Endodermal cell (in vitro differentiated cells): ENCODE measurements at regions not wholly inside any gene's neighbourhood (a gene's known extent, or its start where the extent isn't known, plus 50 kb on each side); places are given as distances from the start of the nearest gene placed in this dataset.
A peak's percentile ranks its signal among the peaks of the same experiment; 100 is the strongest.

ENCODE experiments used
- DNase-seq: peaks from one replicate; pipeline ENCODE4 v3.0.0-alpha.2; 2017
- H3K27ac ChIP-seq: 2 replicates; pipeline ENCODE4 v1.5.1; 2013; ENCODE audit warnings: mild to moderate bottlenecking, low read depth, low read length, moderate library complexity
- H3K27me3 ChIP-seq: 2 replicates; pipeline ENCODE4 v1.6.1; 2013; ENCODE audit warnings: mild to moderate bottlenecking, low read length, moderate library complexity; ENCODE audit not compliant: insufficient read depth, control insufficient read depth, poor library complexity, severe bottlenecking
- H3K36me3 ChIP-seq: 2 replicates; pipeline ENCODE4 v1.7.0; 2013; ENCODE audit warnings: mild to moderate bottlenecking, low read length, moderate library complexity; ENCODE audit not compliant: control insufficient read depth, insufficient read depth
- H3K4me1 ChIP-seq: one replicate; pipeline ENCODE4 v1.7.0; 2013; ENCODE audit warnings: low read length; ENCODE audit not compliant: control insufficient read depth, insufficient read depth
- H3K4me3 ChIP-seq: 2 replicates; pipeline ENCODE4 v1.5.1; 2013; ENCODE audit warnings: mild to moderate bottlenecking, low read length, moderate library complexity
- H3K9ac ChIP-seq: 2 replicates; pipeline ENCODE4 v1.6.1; 2013; ENCODE audit warnings: mild to moderate bottlenecking, low read length, moderate library complexity; ENCODE audit not compliant: poor library complexity, severe bottlenecking; ENCODE audit errors: extremely low read depth
- H3K9me3 ChIP-seq: 2 replicates; pipeline ENCODE4 v1.6.1; 2013; ENCODE audit warnings: mild to moderate bottlenecking, low read length, moderate library complexity; ENCODE audit not compliant: control insufficient read depth
- H3K27ac Mint-ChIP-seq: 2 replicates; pipeline ENCODE4 v1.8.0; 2020; ENCODE audit warnings: mixed read lengths
- H3K27me3 Mint-ChIP-seq: 2 replicates; pipeline ENCODE4 v1.8.0; 2021; ENCODE audit warnings: mild to moderate bottlenecking, mixed read lengths; ENCODE audit not compliant: insufficient read depth
- H3K36me3 Mint-ChIP-seq: 2 replicates; pipeline ENCODE4 v1.8.0; 2020; ENCODE audit warnings: low read depth, mixed read lengths
- H3K4me1 Mint-ChIP-seq: 2 replicates; pipeline ENCODE4 v1.8.0; 2020; ENCODE audit warnings: mixed read lengths
- H3K4me3 Mint-ChIP-seq: 2 replicates; pipeline ENCODE4 v1.8.0; 2020; ENCODE audit warnings: mild to moderate bottlenecking, moderate library complexity, mixed read lengths
- H3K9me3 Mint-ChIP-seq: 2 replicates; pipeline ENCODE4 v1.8.0; 2020; ENCODE audit warnings: mild to moderate bottlenecking, mixed read lengths
- CTCF ChIP-seq: fragments of 200-600 bp; sonication (generic); conservative IDR thresholded peaks from 2 replicates; pipeline ENCODE4 v1.5.0; 2021; ENCODE audit warnings: antibody characterized with exemption, mild to moderate bottlenecking
- WGBS, 2 experiments: methylation state at CpG; one replicate each; pipeline versions ENCODE4 v1.1.5 to v1.1.7; 2013; ENCODE audit warnings: missing lambda C conversion rate in 2 of 2, mixed read lengths in 1 of 2; ENCODE audit not compliant: insufficient coverage in 1 of 2, insufficient read length in 1 of 2; 5-methylcytosine and 5-hydroxymethylcytosine counted together

DNA sequence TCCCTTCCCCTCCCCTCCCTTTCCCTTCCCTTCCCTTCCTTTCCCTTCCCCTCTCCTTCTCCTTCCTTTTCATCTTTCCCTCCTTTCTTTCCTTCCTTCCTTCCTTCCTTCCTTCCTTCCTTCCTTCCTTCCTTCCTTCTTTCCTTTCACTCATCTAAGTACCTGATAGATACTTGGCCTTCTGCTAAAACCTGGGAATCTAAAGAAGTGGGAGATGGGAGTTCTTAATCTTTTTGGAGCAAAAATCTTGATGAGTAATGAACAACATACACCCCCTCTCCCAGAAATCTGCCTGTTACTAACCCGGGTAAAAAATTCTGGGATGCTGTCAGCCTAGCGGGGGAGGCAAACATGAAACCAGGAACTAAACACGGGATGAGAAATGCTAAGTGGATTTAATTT lies 100.7 kb downstream of the VEGFA start:
- H3K9me3 ChIP-seq: no peaks in the 10 kb centered on the region
- peaks cover 16% of the 10 kb centered on the region for H3K4me1 ChIP-seq
- H3K4me3 Mint-ChIP-seq: no peak overlapping the region
- no peaks in the 10 kb centered on the region for H3K9me3 Mint-ChIP-seq
- no peak for TF ChIP-seq CTCF
- no peaks in the 10 kb centered on the region for H3K36me3 Mint-ChIP-seq
- H3K27ac Mint-ChIP-seq: no peak overlapping the region
- H3K36me3 ChIP-seq: no peaks in the 10 kb centered on the region
- peaks cover 30% of the 10 kb centered on the region for H3K4me1 Mint-ChIP-seq
- WGBS, 2 experiments: 80 to 100% methylated on average over 1 to 3 of the region's 3 CpGs
- no peak overlapping the region for H3K4me3 ChIP-seq
- DNase-seq: no peak
- no peaks in the 10 kb centered on the region for H3K27me3 Mint-ChIP-seq
- H3K27me3 ChIP-seq: no peaks in the 10 kb centered on the region
- no peak overlapping the region for H3K27ac ChIP-seq
- H3K9ac ChIP-seq: no peak overlapping the region

DNA sequence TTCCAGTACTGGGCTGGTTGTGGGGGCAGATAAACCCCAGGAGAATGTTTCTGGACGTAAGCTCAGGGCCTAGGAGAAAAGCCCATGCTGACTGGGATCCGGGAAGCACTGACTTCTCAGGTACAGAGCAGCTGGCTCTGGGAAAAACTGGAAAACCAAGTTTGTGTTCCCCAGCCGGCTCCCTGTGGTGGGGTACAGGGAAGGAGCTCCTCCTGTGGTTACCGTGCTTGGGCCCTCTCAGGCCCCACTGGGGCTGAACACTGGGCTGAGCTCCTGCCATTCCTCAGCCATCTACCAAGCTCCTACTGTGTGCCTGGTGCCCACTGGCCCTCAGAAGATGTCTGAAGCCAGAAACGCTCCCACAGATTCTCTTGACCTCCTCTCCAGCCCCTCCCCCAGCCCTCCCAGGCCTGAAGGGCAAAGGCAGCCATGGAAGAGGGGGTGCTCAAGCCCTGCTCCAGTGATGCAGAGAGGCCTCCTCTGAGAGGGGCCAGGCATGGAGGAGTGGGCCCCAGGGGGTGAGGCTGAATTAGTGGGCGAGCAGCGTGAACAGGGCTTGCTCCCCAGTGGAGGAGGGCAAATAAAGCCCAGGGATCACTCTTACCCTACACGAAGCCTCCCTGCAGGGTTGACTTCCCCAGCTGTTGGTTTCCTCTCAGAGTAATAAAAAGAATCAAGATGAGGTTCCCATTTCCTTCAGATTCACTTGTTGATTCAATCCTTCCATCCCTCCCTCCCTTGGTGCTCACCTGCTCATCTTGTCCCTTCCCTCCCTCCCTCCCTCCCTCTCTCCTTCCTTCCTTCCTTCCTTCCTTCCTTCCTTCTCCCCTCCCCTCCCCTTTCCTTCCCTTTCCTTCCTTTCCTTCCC lies 100.0 kb downstream of the VEGFA start:
- H3K27me3 Mint-ChIP-seq: no peaks in the 10 kb centered on the region
- DNase-seq: no peak
- no peaks in the 10 kb centered on the region for H3K36me3 ChIP-seq
- H3K4me3 Mint-ChIP-seq: no peak overlapping the region
- H3K4me3 ChIP-seq: no peak overlapping the region
- H3K9me3 ChIP-seq: no peaks in the 10 kb centered on the region
- H3K4me1 ChIP-seq: peaks cover 20% of the 10 kb centered on the region
- H3K36me3 Mint-ChIP-seq: no peaks in the 10 kb centered on the region
- no peak for TF ChIP-seq CTCF
- no peak overlapping the region for H3K27ac Mint-ChIP-seq
- H3K27me3 ChIP-seq: no peaks in the 10 kb centered on the region
- H3K4me1 Mint-ChIP-seq: peaks cover 33% of the 10 kb centered on the region
- 70 to 81% methylated on average over 4 to 8 of the region's 8 CpGs for WGBS, 2 experiments
- H3K9ac ChIP-seq: no peak overlapping the region
- H3K9me3 Mint-ChIP-seq: no peaks in the 10 kb centered on the region
- no peak overlapping the region for H3K27ac ChIP-seq

DNA sequence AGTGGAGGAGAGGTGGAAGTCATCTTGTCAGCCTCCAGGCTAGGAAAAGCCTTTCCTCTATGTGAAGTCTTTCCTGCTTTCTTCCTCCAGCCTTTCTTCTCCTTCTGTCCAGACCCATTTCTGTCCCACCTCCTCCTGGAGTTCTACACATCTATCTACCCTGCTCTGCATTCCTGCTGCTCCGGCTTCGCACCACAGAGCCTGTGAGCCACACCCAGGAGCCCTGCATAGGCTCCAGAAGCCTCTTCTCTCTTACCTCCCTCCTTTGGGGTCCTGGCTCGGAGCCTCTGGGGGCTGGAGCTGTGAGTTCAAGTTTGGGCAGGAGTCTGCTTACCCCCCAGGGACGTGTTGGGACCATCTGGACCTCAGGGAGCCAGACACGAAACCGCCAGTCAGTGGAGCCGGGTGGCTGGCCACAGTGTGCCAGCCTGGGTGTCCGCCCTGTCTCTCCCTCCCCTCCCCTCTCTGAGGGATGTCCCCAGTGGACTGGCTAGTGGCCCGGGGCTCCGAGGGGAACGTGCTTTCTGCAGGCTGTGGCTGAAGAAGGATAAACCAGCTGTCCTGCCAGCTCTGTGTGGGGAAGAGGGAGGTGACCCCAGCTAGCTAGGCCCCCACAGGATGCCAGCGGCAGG lies 99.2 kb downstream of the VEGFA start:
- peaks cover 32% of the 10 kb centered on the region for H3K4me1 Mint-ChIP-seq
- no peaks in the 10 kb centered on the region for H3K27me3 Mint-ChIP-seq
- no peak overlapping the region for H3K4me3 ChIP-seq
- H3K36me3 ChIP-seq: no peaks in the 10 kb centered on the region
- H3K4me1 ChIP-seq: peaks cover 23% of the 10 kb centered on the region
- no peaks in the 10 kb centered on the region for H3K27me3 ChIP-seq
- no peak for TF ChIP-seq CTCF
- no peak overlapping the region for H3K27ac ChIP-seq
- DNase-seq: no peak
- no peaks in the 10 kb centered on the region for H3K36me3 Mint-ChIP-seq
- H3K9me3 ChIP-seq: no peaks in the 10 kb centered on the region
- H3K9me3 Mint-ChIP-seq: no peaks in the 10 kb centered on the region
- WGBS, 2 experiments: 83 to 88% methylated on average over 2 to 12 of the region's 12 CpGs
- H3K9ac ChIP-seq: no peak overlapping the region
- no peak overlapping the region for H3K4me3 Mint-ChIP-seq
- peak overlapping the region; percentile 7 for H3K27ac Mint-ChIP-seq
